ENCODE measurements at regions not wholly inside any gene's neighbourhood (a gene's known extent, or its start where the extent isn't known, plus 50 kb on each side); places are given as distances from the start of the nearest gene placed in this dataset.

DNA sequence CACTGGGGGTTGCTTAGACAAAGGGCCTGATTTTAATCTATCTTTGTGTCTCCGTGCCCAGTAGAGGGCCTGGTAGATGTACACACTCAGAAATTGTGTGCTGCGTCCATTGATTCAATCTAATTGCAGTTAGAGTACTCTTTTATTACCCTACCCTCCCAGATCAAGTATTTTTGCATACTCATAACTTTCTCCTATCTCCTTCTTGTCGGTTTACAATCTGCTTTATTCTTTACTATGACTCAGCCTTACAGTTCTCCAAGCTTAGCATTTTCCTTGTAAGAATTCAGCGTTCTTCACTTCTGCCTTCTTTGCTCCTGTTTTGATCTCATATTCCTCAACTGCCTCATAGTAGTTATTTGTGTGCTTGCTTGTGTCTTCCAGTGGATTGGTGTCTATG, 124.5 kb upstream of the ARRDC4 start:
- no peak for TF ChIP-seq CTCF (conservative IDR thresholded peaks at IDR 0.05 in 1 of 2, IDR thresholded peaks at IDR 0.05 in 1 of 2; ENCODE audit: low read depth in 1 of 2, low read length in 2 of 2)
- TF ChIP-seq EZH2 (IDR thresholded peaks at IDR 0.05; ENCODE audit: low read length, missing control alignments), result no peak

Data from fibroblast of lung (primary cell).